ENCODE measurements at regions not wholly inside any gene's neighbourhood (a gene's known extent, or its start where the extent isn't known, plus 50 kb on each side); places are given as distances from the start of the nearest gene placed in this dataset.
"Not testable (repeated sequence)": the region's sequence is repeated elsewhere in the genome, so short reads cannot be mapped to it uniquely, and the experiment has no call there.

DNA sequence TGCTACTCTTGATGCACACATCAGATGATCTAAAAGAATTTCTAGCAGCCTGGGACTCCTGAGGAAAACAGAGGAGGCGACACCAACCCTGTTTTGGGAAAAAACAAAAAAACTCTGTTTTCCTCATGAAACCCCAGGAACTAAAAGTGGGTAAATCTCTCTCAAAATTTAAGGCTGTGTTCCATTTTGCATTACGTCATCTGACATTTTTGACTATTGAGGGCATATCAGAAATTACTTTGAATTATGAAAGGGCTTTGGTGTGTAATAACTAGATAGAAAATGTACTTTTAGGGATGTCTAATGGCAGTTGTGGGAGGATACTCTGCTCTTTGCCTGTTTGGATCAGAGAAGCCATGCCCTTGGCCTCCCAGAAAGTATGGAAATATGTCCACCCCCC lies 963.0 kb downstream of the CNTNAP5 start:
- Histone ChIP-seq H3K27ac (ENCODE audit: low read depth, low read length) (no peak overlapping the region), H3K9ac (ENCODE audit: low read depth in 1 of 3, low read length in 3 of 3) (no peak overlapping the region), H3K27me3 (ENCODE audit: control insufficient read depth in 3 of 3, insufficient read depth in 3 of 3, low read length in 3 of 3) (no peaks in the 10 kb centered on the region), H3K4me3 (ENCODE audit: low read length in 3 of 3) (no peak overlapping the region), H3K36me3 (ENCODE audit: control insufficient read depth in 3 of 3, insufficient read depth in 3 of 3, low read length in 3 of 3) (no peaks in the 10 kb centered on the region), H3K9me3 (ENCODE audit: control insufficient read depth in 3 of 3, low read length in 3 of 3) (peaks cover 0 to 2% (median 0%) of the 10 kb centered on the region in 3 donors), H3K4me1 (ENCODE audit: control insufficient read depth in 3 of 3, insufficient read depth in 3 of 3, low read length in 3 of 3) (no peaks in the 10 kb centered on the region)

DNA sequence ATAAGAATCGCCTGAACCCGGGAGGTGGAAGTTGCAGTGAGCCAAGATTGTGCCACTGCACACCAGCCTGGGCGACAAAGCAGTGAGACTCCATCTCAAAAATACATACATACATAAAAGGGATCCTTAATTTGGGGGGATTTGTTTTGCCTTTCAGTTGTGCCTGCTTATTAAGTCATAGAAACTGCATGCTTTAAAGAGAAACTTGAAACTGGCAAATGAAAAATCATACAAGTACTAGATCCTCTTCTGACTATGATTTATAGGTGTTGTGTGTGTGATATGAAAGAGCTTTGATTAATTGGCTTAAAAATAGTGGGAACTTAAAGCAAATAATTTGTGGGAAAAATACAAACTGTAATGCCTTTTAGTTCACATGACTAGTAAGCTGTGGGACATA lies 963.7 kb downstream of the CNTNAP5 start:
- H3K4me1 ChIP-seq (ENCODE audit: control insufficient read depth in 3 of 3, insufficient read depth in 3 of 3, low read length in 3 of 3): no peaks in the 10 kb centered on the region
- H3K9ac ChIP-seq (ENCODE audit: low read depth in 1 of 3, low read length in 3 of 3): no peak overlapping the region
- peaks cover 0 to 2% (median 0%) of the 10 kb centered on the region in 3 donors for H3K9me3 ChIP-seq (ENCODE audit: control insufficient read depth in 3 of 3, low read length in 3 of 3)
- H3K27ac ChIP-seq (ENCODE audit: low read depth, low read length): no peak overlapping the region
- no peaks in the 10 kb centered on the region for H3K36me3 ChIP-seq (ENCODE audit: control insufficient read depth in 3 of 3, insufficient read depth in 3 of 3, low read length in 3 of 3)
- H3K4me3 ChIP-seq (ENCODE audit: low read length in 3 of 3): no peak overlapping the region
- H3K27me3 ChIP-seq (ENCODE audit: control insufficient read depth in 3 of 3, insufficient read depth in 3 of 3, low read length in 3 of 3): no peaks in the 10 kb centered on the region

DNA sequence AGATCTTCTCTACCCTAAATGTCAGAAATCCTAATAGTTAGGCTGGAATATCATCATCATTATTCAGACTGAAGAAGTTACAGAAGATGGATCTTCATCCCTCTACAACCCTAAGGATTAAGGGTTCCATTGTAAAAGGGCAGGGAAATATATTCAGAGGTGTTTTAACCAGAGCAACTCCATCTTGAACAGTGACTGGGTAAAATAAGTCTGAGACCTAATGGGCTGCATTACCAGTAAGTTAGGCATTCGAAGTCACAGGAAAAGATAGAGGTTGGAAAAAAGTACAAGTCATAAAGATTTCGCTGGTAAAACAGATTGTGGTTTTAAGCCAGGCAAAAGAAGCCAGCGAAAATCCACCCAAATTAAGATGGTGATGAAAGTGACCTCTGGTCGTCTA lies 968.7 kb downstream of the CNTNAP5 start:
- Histone ChIP-seq H3K9me3 (ENCODE audit: control insufficient read depth in 3 of 3, low read length in 3 of 3) (peaks cover 0 to 3% (median 0%) of the 10 kb centered on the region in 3 donors), H3K4me1 (ENCODE audit: control insufficient read depth in 3 of 3, insufficient read depth in 3 of 3, low read length in 3 of 3) (no peaks in the 10 kb centered on the region), H3K27ac (ENCODE audit: low read depth, low read length) (no peak overlapping the region), H3K9ac (ENCODE audit: low read depth in 1 of 3, low read length in 3 of 3) (no peak overlapping the region), H3K36me3 (ENCODE audit: control insufficient read depth in 3 of 3, insufficient read depth in 3 of 3, low read length in 3 of 3) (no peaks in the 10 kb centered on the region), H3K4me3 (ENCODE audit: low read length in 3 of 3) (no peak overlapping the region), H3K27me3 (ENCODE audit: control insufficient read depth in 3 of 3, insufficient read depth in 3 of 3, low read length in 3 of 3) (no peaks in the 10 kb centered on the region)

DNA sequence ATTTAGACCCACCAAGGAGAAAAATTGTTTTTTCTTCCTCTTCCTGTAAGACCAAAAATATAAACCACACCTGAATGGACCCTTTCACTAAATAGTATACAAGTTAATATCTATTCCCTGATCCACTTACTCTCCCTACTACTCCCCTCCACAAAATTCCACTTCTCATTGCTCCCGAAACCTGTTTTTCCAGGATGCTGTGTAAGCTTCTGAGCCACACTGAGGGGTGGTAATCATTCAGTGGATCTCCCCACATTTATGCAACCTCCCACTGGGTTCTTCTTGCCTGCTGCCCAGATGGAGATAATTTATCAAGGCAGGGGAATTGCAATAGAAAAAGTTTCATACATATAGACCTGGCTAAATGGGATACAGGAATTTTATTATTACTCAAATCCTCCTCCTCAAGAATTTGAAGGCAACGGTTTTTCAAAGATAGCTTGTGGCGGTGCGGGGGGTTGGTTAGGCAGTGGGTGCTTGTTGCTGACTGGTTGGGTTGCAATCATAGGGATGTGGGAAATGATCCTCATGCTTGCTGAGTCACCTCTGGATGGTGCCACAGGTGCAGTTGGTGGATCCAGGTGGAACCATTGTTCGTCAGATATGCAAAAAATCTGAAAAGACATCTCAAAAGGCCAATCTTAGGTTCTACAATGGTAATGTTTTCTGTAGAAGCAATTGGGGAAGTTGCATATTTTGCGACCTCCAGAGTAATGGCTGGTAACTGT lies 970.3 kb downstream of the CNTNAP5 start:
- H3K9me3 ChIP-seq (ENCODE audit: control insufficient read depth in 3 of 3, low read length in 3 of 3): peaks cover 0 to 3% (median 0%) of the 10 kb centered on the region in 3 donors
- no peaks in the 10 kb centered on the region for H3K27me3 ChIP-seq (ENCODE audit: control insufficient read depth in 3 of 3, insufficient read depth in 3 of 3, low read length in 3 of 3)
- H3K4me3 ChIP-seq (ENCODE audit: low read length in 3 of 3): no peak overlapping the region
- H3K4me1 ChIP-seq (ENCODE audit: control insufficient read depth in 3 of 3, insufficient read depth in 3 of 3, low read length in 3 of 3): no peaks in the 10 kb centered on the region
- H3K27ac ChIP-seq (ENCODE audit: low read depth, low read length): no peak overlapping the region
- no peaks in the 10 kb centered on the region for H3K36me3 ChIP-seq (ENCODE audit: control insufficient read depth in 3 of 3, insufficient read depth in 3 of 3, low read length in 3 of 3)
- H3K9ac ChIP-seq (ENCODE audit: low read depth in 1 of 3, low read length in 3 of 3): no peak overlapping the region

DNA sequence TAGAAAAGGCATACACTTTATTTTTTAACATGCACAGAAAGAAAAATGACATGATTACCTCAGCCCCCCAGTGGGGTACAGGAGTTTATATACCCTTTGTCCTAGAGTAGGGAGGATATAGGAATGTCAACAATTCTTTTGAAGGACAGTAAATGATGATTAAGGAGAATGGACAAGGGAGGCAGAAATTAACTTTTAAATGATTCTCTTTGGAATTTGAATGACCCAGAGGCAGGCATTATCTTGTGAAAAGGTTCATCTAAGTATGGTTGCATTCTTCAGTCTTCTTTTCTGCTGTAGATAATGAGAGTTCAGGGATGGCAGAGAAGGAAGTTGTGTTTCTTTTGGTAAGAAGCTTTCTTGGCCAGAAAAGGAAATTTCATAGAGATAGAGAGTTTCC lies 971.3 kb downstream of the CNTNAP5 start:
- H3K27ac ChIP-seq (ENCODE audit: low read depth, low read length): no peak overlapping the region
- H3K4me3 ChIP-seq (ENCODE audit: low read length in 3 of 3): no peak overlapping the region
- H3K36me3 ChIP-seq (ENCODE audit: control insufficient read depth in 3 of 3, insufficient read depth in 3 of 3, low read length in 3 of 3): no peaks in the 10 kb centered on the region
- peaks cover 0 to 3% (median 0%) of the 10 kb centered on the region in 3 donors for H3K9me3 ChIP-seq (ENCODE audit: control insufficient read depth in 3 of 3, low read length in 3 of 3)
- H3K4me1 ChIP-seq (ENCODE audit: control insufficient read depth in 3 of 3, insufficient read depth in 3 of 3, low read length in 3 of 3): no peaks in the 10 kb centered on the region
- H3K27me3 ChIP-seq (ENCODE audit: control insufficient read depth in 3 of 3, insufficient read depth in 3 of 3, low read length in 3 of 3): no peaks in the 10 kb centered on the region
- H3K9ac ChIP-seq (ENCODE audit: low read depth in 1 of 3, low read length in 3 of 3): no peak overlapping the region

DNA sequence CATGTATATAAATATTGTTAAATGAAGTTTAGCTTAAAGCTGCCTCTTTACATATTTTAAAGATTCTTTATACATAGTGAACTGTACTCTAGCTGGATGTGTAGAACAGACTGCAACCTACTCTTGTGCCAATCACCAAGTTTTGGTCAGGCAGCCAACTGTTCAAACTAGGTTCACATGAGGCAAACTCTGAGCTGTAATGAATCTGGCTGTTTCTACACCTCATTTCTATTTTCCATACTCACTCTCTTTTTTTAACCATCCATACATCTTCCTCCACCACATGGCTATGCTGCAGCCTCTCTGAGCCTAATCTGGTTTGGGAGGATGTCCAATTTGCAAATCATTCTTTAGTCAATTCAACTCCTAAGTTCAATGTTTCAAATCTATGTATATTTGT lies 974.8 kb downstream of the CNTNAP5 start:
- Histone ChIP-seq H3K27me3 (ENCODE audit: control insufficient read depth in 3 of 3, insufficient read depth in 3 of 3, low read length in 3 of 3) (no peaks in the 10 kb centered on the region), H3K9ac (ENCODE audit: low read depth in 1 of 3, low read length in 3 of 3) (no peak overlapping the region), H3K4me1 (ENCODE audit: control insufficient read depth in 3 of 3, insufficient read depth in 3 of 3, low read length in 3 of 3) (no peaks in the 10 kb centered on the region), H3K36me3 (ENCODE audit: control insufficient read depth in 3 of 3, insufficient read depth in 3 of 3, low read length in 3 of 3) (no peaks in the 10 kb centered on the region), H3K4me3 (ENCODE audit: low read length in 3 of 3) (no peak overlapping the region), H3K9me3 (ENCODE audit: control insufficient read depth in 3 of 3, low read length in 3 of 3) (peaks cover 0 to 3% (median 0%) of the 10 kb centered on the region in 3 donors), H3K27ac (ENCODE audit: low read depth, low read length) (no peak overlapping the region)

DNA sequence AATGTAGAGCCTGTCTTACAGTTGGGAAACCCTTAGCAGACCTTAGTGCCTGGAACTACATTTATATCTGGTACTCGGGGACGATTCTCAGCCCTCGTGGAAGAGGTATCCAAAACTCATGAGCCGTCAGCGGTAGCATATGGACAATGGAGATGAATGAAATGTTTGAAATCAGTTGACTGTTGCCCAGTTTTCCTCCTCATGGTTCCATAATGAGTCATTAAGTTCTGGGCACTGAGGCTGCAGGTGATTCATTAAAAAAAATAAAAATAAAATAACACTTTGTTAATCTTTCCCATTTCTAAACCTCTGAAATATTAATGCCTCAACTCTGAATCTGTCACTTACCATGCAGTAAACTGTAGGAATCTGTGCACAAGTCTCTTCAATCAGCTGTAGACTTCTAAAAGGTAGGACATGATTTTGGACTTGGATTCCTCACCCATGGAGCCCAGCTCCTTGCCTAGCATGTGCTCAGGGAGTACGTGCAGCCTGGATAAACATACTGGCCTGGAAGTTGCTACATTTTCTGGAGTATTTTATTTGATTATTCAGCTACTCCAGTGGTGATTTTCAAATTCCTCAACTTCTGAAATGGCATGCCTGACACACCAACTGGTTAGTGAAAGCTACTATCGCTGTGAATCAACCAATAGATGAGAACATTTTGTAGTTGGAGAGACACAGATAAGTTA lies 979.2 kb downstream of the CNTNAP5 start:
- no peak overlapping the region for H3K9ac ChIP-seq (ENCODE audit: low read depth in 1 of 3, low read length in 3 of 3)

DNA sequence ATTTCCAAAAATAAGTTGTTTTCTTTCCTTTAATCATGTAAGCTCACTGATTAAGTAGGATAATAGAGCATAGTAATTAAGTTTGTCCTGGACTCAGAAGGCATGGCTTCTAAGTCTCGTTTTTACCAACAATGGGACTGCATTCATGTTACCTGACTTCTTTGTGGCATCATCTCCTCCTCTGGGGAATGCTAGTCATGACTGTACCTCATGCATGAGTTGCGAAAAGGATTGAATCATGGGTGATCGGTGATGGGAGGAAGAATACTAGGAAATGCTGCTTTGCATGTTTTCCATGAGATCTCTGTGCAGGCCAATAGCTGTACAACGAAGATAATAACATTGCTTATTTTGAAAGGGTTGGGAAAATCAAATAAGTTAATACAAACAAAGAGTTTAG lies 981.6 kb downstream of the CNTNAP5 start:
- no peaks in the 10 kb centered on the region for H3K4me1 ChIP-seq (ENCODE audit: control insufficient read depth in 3 of 3, insufficient read depth in 3 of 3, low read length in 3 of 3)
- H3K9me3 ChIP-seq (ENCODE audit: control insufficient read depth in 3 of 3, low read length in 3 of 3): no peaks in the 10 kb centered on the region
- H3K36me3 ChIP-seq (ENCODE audit: control insufficient read depth in 3 of 3, insufficient read depth in 3 of 3, low read length in 3 of 3): no peaks in the 10 kb centered on the region
- H3K9ac ChIP-seq (ENCODE audit: low read depth in 1 of 3, low read length in 3 of 3): no peak overlapping the region
- no peak overlapping the region for H3K27ac ChIP-seq (ENCODE audit: low read depth, low read length)
- no peaks in the 10 kb centered on the region for H3K27me3 ChIP-seq (ENCODE audit: control insufficient read depth in 3 of 3, insufficient read depth in 3 of 3, low read length in 3 of 3)
- no peak overlapping the region for H3K4me3 ChIP-seq (ENCODE audit: low read length in 3 of 3)

More for the DNA sequence above, 979.2 kb downstream of the CNTNAP5 start:
- Histone ChIP-seq H3K9me3 (ENCODE audit: control insufficient read depth in 3 of 3, low read length in 3 of 3) (no peaks in the 10 kb centered on the region), H3K36me3 (ENCODE audit: control insufficient read depth in 3 of 3, insufficient read depth in 3 of 3, low read length in 3 of 3) (no peaks in the 10 kb centered on the region), H3K27me3 (ENCODE audit: control insufficient read depth in 3 of 3, insufficient read depth in 3 of 3, low read length in 3 of 3) (no peaks in the 10 kb centered on the region), H3K4me1 (ENCODE audit: control insufficient read depth in 3 of 3, insufficient read depth in 3 of 3, low read length in 3 of 3) (no peaks in the 10 kb centered on the region), H3K27ac (ENCODE audit: low read depth, low read length) (no peak overlapping the region), H3K4me3 (ENCODE audit: low read length in 3 of 3) (no peak overlapping the region)

DNA sequence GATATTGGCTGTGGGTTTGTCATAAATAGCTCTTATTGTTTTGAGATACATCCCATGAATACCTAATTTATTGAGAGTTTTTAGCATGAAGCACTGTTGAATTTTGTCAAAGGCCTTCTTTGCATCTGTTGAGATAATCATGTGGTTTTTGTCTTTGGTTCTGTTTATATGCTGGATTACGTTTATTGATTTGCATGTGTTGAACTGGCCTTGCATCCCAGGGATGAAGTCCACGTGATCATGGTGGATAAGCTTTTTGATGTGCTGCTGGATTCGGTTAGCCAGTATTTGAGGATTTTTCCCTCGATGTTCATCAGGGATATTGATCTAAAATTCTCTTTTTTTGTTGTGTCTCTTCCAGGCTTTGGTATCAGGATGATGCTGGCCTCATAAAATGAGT lies 1003.6 kb downstream of the CNTNAP5 start:
- H3K4me3 ChIP-seq (ENCODE audit: low read length in 3 of 3); H3K27me3 ChIP-seq (ENCODE audit: control insufficient read depth in 3 of 3, insufficient read depth in 3 of 3, low read length in 3 of 3); H3K36me3 ChIP-seq (ENCODE audit: control insufficient read depth in 3 of 3, insufficient read depth in 3 of 3, low read length in 3 of 3); H3K9ac ChIP-seq (ENCODE audit: low read depth in 1 of 3, low read length in 3 of 3); H3K9me3 ChIP-seq (ENCODE audit: control insufficient read depth in 3 of 3, low read length in 3 of 3); H3K27ac ChIP-seq (ENCODE audit: low read depth, low read length); H3K4me1 ChIP-seq (ENCODE audit: control insufficient read depth in 3 of 3, insufficient read depth in 3 of 3, low read length in 3 of 3): not testable (repeated sequence)

DNA sequence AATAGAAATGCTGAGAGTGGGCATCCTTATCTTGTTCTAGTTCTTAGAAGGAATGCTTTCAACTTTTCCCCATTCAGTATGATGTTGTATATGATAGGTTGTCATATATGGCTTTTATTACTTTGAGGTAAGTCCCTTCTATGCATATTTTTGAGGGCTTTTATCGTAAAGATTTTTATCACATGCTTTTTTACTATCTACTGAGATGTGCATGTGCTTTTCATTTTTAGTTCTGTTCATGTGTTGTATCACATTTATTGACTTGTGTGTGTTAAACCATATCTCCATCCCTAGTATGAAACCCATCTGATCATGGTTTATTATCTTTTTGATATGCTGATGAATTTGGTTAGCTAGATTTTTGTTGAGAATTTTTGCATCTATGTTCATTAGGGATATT lies 1008.8 kb downstream of the CNTNAP5 start:
- Histone ChIP-seq H3K9me3 (ENCODE audit: control insufficient read depth in 3 of 3, low read length in 3 of 3) (no peaks in the 10 kb centered on the region), H3K4me3 (ENCODE audit: low read length in 3 of 3) (no peak overlapping the region), H3K9ac (ENCODE audit: low read depth in 1 of 3, low read length in 3 of 3) (no peak overlapping the region), H3K4me1 (ENCODE audit: control insufficient read depth in 3 of 3, insufficient read depth in 3 of 3, low read length in 3 of 3) (no peaks in the 10 kb centered on the region), H3K27me3 (ENCODE audit: control insufficient read depth in 3 of 3, insufficient read depth in 3 of 3, low read length in 3 of 3) (no peaks in the 10 kb centered on the region), H3K27ac (ENCODE audit: low read depth, low read length) (no peak overlapping the region), H3K36me3 (ENCODE audit: control insufficient read depth in 3 of 3, insufficient read depth in 3 of 3, low read length in 3 of 3) (no peaks in the 10 kb centered on the region)
